Muscle of leg (tissue), 3 donors: ENCODE measurements at regions not wholly inside any gene's neighbourhood (a gene's known extent, or its start where the extent isn't known, plus 50 kb on each side); places are given as distances from the start of the nearest gene placed in this dataset.

Experiments used
- DNase-seq: peaks from one replicate; pipeline ENCODE4 v3.0.0; 2013
- H3K27ac ChIP-seq: one replicate; pipeline ENCODE4 v1.5.1; 2013; ENCODE audit warnings: mild to moderate bottlenecking, low read length, control low read depth
- H3K27me3 ChIP-seq: one replicate; pipeline ENCODE4 v1.6.1; 2013; ENCODE audit warnings: low read length; ENCODE audit not compliant: control insufficient read depth, insufficient read depth
- H3K36me3 ChIP-seq: one replicate; pipeline ENCODE4 v1.6.1; 2013; ENCODE audit warnings: low read length; ENCODE audit not compliant: control insufficient read depth, insufficient read depth
- H3K4me1 ChIP-seq: one replicate; pipeline ENCODE4 v1.6.1; 2013; ENCODE audit warnings: low read length; ENCODE audit not compliant: control insufficient read depth, insufficient read depth
- H3K4me3 ChIP-seq: one replicate; pipeline ENCODE4 v1.5.1; 2013; ENCODE audit warnings: low read length, control low read depth
- H3K9me3 ChIP-seq: replicated peaks from 2 replicates; pipeline ENCODE4 v1.6.1; 2013; ENCODE audit warnings: low read depth, low read length; ENCODE audit not compliant: control insufficient read depth
- WGBS: methylation state at CpG from one replicate; pipeline ENCODE4 v1.1.5; 2013; ENCODE audit warnings: missing lambda C conversion rate; ENCODE audit not compliant: insufficient coverage; 5-methylcytosine and 5-hydroxymethylcytosine counted together

DNA sequence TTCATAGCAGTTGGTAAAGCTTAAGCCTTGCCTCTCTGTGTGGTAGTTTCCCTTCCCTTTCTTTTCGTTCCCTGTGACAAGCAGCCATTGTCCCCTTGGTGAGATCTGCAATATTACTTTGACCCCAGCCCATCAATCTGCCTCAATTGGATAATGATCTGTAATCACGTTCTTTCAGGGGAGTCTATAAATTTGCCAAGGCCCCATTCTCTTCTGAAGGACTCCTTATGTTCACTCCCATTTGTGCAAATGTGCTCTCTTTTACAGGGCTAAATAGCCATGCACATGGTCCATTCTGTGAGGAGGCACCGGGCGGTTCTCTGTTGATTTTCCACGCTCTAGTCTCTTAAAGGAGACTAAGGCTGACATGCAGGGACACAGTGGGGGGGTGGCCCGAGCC is 660.4 kb upstream of the SLC35B3 start:
- WGBS, result 29% methylated on average over 3 of the region's 6 CpGs
- Histone ChIP-seq H3K27me3 (no peaks in the 10 kb centered on the region), H3K9me3 (no peaks in the 10 kb centered on the region), H3K27ac (no peak overlapping the region), H3K4me3 (no peak overlapping the region), H3K36me3 (no peaks in the 10 kb centered on the region), H3K4me1 (no peaks in the 10 kb centered on the region)
- no peak for DNase-seq

DNA sequence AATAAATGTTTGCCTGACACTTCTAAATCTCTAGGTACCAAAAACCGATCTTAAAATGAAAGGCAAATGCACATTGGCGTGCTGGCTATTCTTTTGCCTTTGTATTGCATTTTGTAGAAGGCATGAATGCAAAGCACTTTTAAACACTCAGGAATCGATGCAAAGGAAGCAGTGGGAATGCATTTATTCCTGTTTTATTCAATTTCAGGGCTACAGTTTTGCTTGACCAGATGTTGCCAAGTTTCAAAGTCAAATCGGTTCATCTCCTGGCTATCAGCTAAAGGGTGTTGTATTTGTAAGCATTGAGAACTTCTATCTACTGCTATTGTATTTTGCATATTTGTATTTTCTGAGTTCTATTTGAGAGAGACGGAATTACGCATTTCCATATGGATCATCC is 659.8 kb upstream of the SLC35B3 start:
- H3K27ac ChIP-seq, result no peak overlapping the region
- no peak overlapping the region for H3K4me3 ChIP-seq
- DNase-seq, result no peak
- no peaks in the 10 kb centered on the region for H3K36me3 ChIP-seq
- WGBS, result 48% methylated on average over 2 of the region's 6 CpGs
- no peaks in the 10 kb centered on the region for H3K27me3 ChIP-seq
- no peaks in the 10 kb centered on the region for H3K4me1 ChIP-seq
- H3K9me3 ChIP-seq, result no peaks in the 10 kb centered on the region

DNA sequence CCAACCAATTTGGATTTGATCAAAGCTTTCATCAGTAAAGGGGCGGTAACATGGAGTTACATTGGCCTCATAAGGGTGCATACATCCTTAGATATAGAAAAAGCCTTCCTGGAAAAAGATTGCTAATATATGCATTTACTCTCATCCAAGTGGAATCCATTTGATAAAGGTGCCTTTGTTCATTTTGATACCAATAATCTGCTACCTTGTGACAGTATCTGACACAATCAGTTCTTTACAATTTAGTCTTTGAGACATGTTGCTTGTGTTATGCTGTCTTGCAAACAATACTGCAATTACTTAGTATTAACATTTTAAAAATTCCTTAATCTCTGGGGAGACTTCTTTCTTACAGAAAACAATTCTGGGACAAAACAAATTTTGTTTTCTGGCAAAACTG is 654.4 kb upstream of the SLC35B3 start:
- H3K9me3 ChIP-seq, result no peaks in the 10 kb centered on the region
- no peaks in the 10 kb centered on the region for H3K36me3 ChIP-seq
- no CpG with 5 or more reads among the region's 1 CpG for WGBS
- no peaks in the 10 kb centered on the region for H3K27me3 ChIP-seq
- H3K27ac ChIP-seq, result no peak overlapping the region
- DNase-seq, result no peak
- H3K4me3 ChIP-seq, result no peak overlapping the region
- H3K4me1 ChIP-seq, result no peaks in the 10 kb centered on the region

DNA sequence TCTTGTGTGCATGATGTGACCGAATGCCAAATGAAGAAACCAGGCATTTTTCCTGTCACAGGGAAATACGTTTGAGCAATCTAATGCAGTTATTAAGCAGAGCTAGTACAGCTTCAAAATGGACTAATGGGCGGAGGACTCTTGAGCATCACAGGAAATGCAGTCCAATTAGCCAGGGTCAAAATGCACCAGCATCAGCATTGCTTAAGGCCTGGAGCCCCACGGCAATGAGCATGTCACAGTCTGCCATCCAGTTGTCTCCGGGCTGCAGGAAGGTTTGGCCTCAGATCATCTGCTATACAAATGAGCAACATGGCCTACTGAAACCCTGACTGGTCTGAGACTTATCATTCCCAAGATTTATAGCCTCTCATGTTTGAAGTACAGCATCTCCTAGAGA is 652.1 kb upstream of the SLC35B3 start:
- no peaks in the 10 kb centered on the region for H3K4me1 ChIP-seq
- no peak for DNase-seq
- no peak overlapping the region for H3K4me3 ChIP-seq
- H3K27ac ChIP-seq, result no peak overlapping the region
- no peaks in the 10 kb centered on the region for H3K36me3 ChIP-seq
- no peaks in the 10 kb centered on the region for H3K27me3 ChIP-seq
- WGBS, result 78% methylated on average over 5 of the region's 5 CpGs
- H3K9me3 ChIP-seq, result no peaks in the 10 kb centered on the region

DNA sequence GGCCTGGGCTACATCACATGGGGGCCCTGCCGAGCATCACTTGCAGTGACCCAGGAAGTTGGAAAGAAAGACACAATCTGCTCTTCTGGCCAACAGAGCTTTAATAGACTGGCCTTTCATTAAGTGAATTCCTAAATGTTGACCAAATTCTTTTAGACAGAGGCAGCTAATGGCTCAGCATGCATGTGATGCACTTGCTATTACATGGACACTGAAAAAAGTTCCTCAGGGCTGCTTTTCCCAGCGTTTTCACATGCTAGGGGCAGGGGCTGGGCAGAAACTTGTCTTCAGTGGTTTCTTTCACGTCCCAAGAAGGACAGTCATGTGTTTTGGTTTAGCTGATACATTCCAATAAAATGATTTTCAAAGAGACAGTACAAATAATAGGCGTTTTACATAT is 651.0 kb upstream of the SLC35B3 start:
- DNase-seq, result peak; percentile 4
- H3K4me1 ChIP-seq, result no peaks in the 10 kb centered on the region
- WGBS, result 50% methylated on average over 1 of the region's 4 CpGs

DNA sequence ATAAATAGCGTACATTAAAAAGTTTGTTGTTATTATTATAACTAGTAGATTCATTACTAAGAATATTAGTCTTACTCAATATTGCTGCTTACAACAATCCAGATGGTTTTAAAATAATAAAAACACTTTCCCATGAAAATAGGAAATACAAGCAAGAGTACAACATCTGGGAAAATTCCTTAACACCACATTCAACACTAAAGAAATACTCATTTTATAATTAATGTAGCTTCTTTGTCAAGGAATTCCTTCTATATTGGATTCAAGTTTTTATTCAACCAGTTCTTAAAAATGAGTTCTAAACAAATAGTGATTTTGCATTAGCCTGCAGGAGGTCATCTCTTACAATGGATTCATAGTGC is 650.3 kb upstream of the SLC35B3 start:
- Histone ChIP-seq H3K4me1 (no peaks in the 10 kb centered on the region), H3K27me3 (no peaks in the 10 kb centered on the region), H3K27ac (no peak overlapping the region), H3K36me3 (no peaks in the 10 kb centered on the region), H3K4me3 (no peak overlapping the region), H3K9me3 (no peaks in the 10 kb centered on the region)
- WGBS, result no CpG with 5 or more reads among the region's 1 CpG
- DNase-seq, result no peak

More for the DNA sequence above, 651.0 kb upstream of the SLC35B3 start:
- H3K27ac ChIP-seq, result no peak overlapping the region
- H3K27me3 ChIP-seq, result no peaks in the 10 kb centered on the region
- H3K9me3 ChIP-seq, result no peaks in the 10 kb centered on the region
- H3K4me3 ChIP-seq, result no peak overlapping the region
- no peaks in the 10 kb centered on the region for H3K36me3 ChIP-seq

DNA sequence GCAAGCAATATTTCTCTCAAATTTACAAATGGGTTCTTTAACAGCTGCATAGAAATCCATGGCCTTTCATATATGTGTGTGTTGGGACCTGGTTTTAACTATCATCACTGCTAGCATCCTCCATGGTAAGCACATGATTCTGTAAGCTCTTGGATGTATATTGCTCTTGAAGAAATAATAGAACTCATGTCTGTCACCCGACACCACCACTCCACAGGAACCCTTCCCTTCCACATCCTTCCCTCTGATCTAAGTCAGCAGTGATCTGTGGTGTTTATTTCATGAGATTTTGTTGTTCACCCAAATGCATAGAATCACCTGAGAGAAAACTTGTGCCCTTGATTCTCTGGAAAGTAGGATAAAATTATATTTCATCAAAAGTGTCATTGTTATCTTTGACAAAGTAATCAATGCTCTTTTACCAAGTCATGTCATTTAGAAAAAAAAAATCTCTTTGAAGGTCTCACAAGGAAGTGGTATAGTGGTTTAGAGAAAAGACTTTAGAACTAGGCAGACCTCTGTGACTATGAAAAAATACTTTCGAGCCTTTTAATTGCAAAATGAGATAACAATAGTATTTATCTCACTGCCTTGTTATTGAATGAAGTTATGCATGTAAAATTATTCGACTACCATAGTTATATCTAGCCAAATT is 649.8 kb upstream of the SLC35B3 start:
- Histone ChIP-seq H3K4me3 (no peak overlapping the region), H3K36me3 (no peaks in the 10 kb centered on the region), H3K27ac (no peak overlapping the region), H3K9me3 (no peaks in the 10 kb centered on the region), H3K27me3 (no peaks in the 10 kb centered on the region), H3K4me1 (no peaks in the 10 kb centered on the region)
- WGBS, result no CpG with 5 or more reads among the region's 3 CpGs
- no peak for DNase-seq

DNA sequence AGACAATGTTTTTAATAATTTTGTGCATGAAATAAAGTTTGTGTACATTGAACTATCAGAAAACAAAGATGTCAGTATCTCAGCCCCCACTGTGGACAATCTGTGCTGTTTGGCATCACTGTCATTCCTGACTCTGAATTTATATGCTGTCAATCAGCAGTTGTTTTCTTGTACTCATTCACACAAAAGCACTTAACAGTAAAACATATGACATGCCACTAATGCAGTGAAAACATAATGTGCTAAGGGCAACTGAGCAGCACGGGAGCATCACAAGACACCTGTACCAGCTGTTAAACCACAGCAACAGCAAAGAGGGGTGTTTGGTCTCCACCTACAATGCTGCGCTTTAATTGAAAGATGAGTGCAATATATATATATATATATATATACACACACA is 647.8 kb upstream of the SLC35B3 start:
- H3K27ac ChIP-seq, result no peak overlapping the region
- H3K27me3 ChIP-seq, result no peaks in the 10 kb centered on the region
- no peak overlapping the region for H3K4me3 ChIP-seq
- WGBS, result no CpG with 5 or more reads among the region's 2 CpGs
- no peaks in the 10 kb centered on the region for H3K36me3 ChIP-seq
- H3K9me3 ChIP-seq, result no peaks in the 10 kb centered on the region
- no peaks in the 10 kb centered on the region for H3K4me1 ChIP-seq
- no peak for DNase-seq

DNA sequence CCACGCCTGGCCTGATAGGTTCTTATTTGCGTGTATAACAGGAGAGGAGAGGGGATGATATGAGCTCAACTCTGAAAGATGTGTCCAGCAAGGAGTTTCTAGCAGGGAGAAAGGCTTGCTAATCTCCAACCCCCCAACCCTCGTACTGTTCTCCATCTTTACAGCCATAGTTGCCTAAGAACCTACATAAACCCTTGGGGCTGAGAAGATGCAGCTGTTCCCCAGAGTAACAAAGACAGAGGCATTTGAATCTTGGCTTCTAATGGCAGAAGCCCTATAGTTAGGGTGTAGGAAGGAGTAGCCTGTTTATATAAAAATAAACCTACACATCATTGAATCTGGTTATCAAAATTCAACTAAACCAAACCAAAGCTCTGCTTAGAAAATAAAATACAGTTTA is 631.4 kb upstream of the SLC35B3 start:
- H3K4me3 ChIP-seq, result no peak overlapping the region
- no CpG with 5 or more reads among the region's 3 CpGs for WGBS
- no peaks in the 10 kb centered on the region for H3K9me3 ChIP-seq
- no peaks in the 10 kb centered on the region for H3K4me1 ChIP-seq
- H3K36me3 ChIP-seq, result no peaks in the 10 kb centered on the region
- H3K27ac ChIP-seq, result no peak overlapping the region
- no peak for DNase-seq
- no peaks in the 10 kb centered on the region for H3K27me3 ChIP-seq

DNA sequence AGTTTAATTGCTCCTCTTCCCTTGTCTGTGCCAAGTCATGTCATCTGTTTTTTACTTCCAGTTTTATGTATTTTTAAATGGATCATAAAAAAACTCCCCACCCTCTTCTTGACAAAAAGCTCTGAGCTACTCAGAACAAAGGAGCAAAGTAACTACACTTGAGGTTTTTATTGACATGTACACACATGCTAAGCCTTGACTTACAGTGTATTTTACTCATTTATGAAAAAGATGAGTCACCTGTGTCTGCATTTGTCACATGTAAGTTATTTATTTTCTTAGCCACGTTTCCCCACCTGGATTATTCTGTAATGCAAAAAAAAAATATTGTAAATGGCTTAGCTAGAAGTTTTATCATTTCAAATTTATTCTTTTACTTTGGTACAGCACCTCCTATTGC is 628.8 kb upstream of the SLC35B3 start:
- Histone ChIP-seq H3K36me3 (no peaks in the 10 kb centered on the region), H3K4me3 (no peak overlapping the region), H3K9me3 (no peaks in the 10 kb centered on the region), H3K27ac (no peak overlapping the region), H3K27me3 (no peaks in the 10 kb centered on the region), H3K4me1 (no peaks in the 10 kb centered on the region)
- no peak for DNase-seq
- WGBS, result no CpG with 5 or more reads among the region's 1 CpG

DNA sequence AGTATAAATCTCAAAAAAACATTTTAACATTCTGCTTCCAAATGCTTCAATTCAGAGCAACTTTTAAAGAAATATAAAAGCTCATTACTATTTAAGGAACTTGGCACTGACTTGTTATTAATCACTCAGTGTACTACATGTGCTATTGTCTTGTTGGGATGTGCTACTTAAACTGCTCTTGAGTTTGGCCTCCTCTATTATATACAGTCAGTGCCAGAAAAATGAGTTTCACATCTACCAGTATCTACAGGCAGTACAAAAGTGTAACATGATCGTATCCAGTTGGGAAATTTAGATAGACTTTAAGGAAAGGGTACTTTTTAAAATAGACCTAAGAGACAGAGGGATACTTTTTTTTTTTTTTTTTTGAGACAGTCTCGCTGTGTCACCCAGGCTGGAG is 627.3 kb upstream of the SLC35B3 start:
- no peaks in the 10 kb centered on the region for H3K9me3 ChIP-seq
- H3K27me3 ChIP-seq, result no peaks in the 10 kb centered on the region
- H3K27ac ChIP-seq, result no peak overlapping the region
- DNase-seq, result no peak
- H3K4me1 ChIP-seq, result no peaks in the 10 kb centered on the region
- 80% methylated on average over 1 of the region's 2 CpGs for WGBS
- H3K4me3 ChIP-seq, result no peak overlapping the region
- H3K36me3 ChIP-seq, result no peaks in the 10 kb centered on the region
